NCI-H1105 (cell line): ENCODE measurements at regions not wholly inside any gene's neighbourhood (a gene's known extent, or its start where the extent isn't known, plus 50 kb on each side); places are given as distances from the start of the nearest gene placed in this dataset.
"Not testable (repeated sequence)": the region's sequence is repeated elsewhere in the genome, so short reads cannot be mapped to it uniquely, and the experiment has no call there.

Experiments used
- DNase-seq: peaks from one replicate; lab custom pipeline; 2025; lab: John Stamatoyannopoulos, UW

- DNase-seq, result no peak
Observed at GRCh38 chr9:115668521-115668920, 485.1 kb upstream of the PAPPA start.

DNA sequence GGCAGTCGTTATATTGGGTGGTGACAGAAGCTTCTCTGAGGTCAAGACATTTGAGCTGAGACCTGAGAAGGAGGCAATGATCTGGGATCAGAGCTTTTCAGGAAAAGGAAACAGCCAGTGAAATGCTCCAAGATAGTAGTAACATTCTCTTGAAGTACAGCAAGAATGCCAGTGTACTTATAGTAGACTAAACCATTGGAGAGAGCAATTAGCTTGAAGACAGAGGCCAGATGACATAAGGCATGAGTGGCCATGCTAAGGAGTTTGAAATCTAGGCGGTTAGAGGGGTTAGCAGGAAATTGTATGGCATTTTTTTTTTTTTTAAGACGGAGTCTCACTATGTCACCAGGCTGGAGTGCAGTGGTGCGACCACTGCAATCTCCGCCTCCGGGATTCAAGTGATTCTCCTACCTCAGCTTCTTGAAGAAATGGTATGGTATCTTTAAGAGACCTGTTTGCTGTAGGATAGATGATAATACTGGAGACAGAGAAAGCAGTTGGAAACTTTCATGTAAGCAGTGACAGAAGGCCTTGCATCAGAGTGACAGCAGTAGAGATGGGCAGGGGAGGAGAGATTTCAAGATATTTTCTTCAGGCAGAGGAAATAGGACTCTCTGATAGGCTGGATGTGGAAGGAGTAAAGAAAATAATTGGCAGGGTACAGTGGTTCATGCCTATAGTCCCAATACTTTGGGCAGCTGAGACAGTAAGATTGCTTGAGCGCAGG lies 482.2 kb upstream of the PAPPA start:
- no peak for DNase-seq

- DNase-seq, result no peak
Observed at GRCh38 chr9:115671963-115672305, 481.7 kb upstream of the PAPPA start.

DNA sequence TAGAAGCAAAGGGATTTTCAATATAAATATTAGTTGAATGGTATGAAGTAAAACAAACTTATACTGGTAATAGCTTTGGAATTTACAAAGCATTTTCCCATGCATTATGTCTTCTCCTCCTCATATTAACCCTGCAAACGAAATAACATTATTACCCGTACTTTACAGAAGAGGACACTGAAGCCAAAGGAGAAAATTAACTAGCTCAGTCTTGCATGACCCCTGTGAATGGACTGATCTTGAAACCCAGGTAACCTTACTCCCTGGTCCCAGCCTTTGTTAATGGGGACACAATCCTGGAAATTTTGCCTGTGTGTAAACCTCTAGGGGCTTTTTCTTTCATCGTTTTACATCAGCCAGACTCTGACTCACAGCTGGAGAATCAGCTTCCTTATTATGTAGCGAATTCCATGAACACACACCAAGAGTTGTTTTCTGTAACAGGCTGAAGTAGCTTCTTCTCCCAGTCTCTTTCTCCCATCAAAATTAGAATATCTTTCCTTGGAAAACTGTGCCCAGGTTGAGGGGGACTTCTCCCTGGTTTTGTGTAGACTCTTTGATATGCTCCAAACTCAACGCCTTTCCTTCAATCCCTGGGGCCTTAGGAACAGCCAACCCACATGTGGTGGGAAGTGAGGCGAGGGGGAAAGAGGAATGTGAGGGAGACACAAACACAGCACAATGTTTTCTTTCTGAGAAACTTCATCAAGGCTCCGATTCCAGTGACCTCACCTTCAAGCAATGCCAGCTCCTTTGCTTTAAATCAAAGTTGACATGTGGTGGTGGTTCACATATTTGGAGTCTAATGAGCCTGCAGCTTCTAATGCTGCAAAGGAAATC lies 480.9 kb upstream of the PAPPA start:
- no peak for DNase-seq

- DNase-seq, result no peak
Observed at GRCh38 chr9:115673599-115673998, 480.0 kb upstream of the PAPPA start.

- no peak for DNase-seq
Observed at GRCh38 chr9:115674091-115674490, 479.5 kb upstream of the PAPPA start.

DNA sequence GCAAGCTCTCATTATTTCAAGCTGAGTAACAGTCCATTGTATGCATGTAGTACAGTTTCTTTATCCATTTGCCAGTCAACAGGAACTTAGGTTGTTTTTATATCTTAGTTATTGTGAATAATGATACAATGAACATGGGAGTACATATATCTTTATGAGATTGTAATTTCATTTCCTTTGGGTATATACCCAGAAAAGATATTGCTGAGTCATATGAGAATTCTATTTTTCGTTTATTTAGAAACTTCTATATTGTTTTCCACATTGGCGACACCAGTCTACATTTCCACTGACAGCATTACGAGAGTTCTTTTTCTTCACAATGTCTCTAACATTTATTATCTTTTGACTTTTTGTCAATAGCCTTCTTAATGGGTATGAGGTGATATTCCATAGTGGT lies 477.8 kb upstream of the PAPPA start:
- DNase-seq, result no peak

GRCh38 chr9:115680231-115680630 lies 473.4 kb upstream of the PAPPA start:
- DNase-seq, result no peak

DNA sequence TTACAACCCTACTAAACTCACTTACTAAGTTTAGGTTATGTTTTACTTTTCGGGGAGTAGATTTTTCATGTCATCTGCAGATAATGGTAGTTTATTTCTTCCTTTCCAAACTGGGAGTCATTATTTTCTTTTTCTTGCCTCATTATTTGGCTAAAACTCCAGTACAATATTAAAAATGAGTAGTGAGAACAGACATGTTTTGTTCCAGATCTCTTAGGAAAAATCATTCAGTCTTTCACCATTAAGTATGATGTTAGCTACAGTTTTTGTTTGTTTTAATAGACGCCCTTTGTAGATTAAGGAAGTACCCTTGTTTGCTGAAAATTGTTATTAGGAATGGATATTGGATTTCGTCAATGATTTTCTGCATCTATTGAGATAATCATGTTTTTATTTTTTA lies 472.0 kb upstream of the PAPPA start:
- DNase-seq, result no peak

- no peak for DNase-seq
Observed at GRCh38 chr9:115686069-115686468, 467.5 kb upstream of the PAPPA start.

DNA sequence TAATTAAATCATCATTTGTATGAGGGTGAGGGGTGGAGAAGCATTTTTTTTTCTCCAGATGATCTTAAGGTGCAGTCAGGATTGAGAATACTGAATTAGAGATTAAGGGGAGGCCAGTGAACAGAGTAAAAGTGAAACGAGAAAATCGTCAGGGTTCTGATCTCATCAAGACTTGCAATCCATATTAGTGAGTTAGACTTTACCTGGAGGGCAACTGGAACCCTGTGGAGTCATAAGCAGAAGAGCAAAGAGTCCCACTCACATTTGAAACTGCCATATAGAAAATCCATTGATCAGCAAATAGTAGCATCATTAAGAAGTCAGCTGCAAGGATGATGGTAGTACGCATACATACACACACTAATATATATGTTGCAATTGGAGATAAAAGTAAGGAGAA lies 466.2 kb upstream of the PAPPA start:
- DNase-seq, result no peak

DNA sequence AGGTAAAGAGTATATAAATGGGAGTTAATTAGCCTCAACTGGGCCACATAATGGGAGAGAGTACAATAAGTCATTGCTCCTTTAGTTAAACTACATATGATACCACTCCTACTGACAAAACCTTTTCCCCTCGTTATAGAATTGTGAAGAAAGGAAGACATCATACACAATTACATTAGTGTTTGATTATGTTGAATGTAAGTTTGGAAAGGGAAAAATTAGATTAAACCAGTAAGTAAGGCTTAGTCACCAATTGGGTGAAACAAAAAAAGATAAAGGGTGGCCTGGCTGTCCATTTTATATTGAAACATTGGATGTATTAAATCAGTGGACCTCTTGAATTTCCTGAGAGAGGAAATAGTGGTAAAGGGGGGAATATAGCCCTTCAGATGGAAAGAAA lies 464.3 kb upstream of the PAPPA start:
- DNase-seq, result no peak

DNA sequence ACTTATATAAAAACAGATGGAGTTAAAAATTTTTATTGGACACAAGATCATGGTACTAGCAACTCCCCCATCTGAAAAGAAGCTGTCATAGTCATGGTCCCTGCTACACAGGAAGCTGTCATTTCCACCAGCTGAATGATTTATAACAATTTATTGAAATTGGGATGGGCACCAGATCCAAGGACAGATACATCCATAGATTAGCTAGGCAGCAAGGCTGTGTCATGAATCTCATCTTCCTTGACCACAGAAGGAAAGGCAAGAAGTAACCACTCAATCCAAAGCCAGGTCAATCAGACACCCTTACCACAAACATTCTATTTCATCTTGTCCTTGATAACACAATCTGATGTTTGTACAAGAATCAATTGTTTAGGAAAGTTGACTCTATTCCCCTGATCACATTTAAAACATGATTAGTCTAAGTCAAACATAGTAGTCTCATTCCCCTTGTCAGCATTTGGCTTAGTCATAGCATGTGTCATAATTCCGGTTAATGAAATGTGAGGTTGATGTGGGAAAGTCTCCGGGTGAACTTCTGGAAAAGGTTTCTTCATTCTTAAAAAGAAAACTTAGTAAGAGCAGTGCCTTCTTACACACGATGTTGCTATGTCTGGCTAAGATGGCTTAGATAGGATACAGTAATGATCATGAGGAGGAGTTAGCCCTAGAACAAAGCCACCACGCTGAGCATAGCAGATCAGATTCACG lies 462.6 kb upstream of the PAPPA start:
- no peak for DNase-seq

DNA sequence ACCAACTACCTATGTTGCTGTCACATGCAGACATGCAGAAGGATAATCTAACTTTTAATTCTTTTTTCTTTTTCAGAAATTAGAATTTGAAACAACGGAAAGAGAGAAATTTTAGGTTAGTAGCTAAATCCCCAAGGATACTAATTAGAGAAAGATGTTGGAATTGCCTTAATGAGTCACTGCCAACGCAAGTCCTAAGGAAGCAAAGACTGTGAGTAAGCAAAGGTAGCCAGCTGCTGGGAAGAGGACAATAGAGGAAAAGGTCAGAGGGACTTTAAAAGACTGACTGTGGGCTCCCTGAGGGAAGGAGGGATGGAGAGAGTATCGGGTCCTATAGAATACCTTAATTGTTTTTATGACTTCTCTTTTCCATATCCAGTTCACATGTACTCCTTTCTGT lies 461.9 kb upstream of the PAPPA start:
- DNase-seq, result no peak

GRCh38 chr9:115692868-115693267 lies 460.7 kb upstream of the PAPPA start:
- DNase-seq, result not testable (repeated sequence)

DNA sequence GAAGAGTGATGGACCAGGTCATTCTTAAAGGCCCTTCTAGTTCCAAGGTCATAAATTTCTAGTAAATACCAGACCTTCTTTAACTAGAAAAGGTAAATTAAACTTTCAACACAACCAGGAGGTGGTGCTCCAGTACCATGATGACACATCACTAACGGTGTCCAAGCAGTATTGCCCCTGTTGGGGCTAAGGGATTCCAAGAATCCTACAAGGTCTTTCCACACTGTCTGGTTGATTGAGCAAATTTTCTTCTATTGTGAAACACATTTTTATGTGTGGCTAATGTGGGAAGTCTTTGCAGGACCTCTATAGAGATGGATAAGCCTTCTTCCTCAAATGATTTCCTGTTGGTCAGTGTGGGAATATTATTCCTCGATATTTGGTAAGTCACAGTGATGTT lies 459.6 kb upstream of the PAPPA start:
- no peak for DNase-seq

DNA sequence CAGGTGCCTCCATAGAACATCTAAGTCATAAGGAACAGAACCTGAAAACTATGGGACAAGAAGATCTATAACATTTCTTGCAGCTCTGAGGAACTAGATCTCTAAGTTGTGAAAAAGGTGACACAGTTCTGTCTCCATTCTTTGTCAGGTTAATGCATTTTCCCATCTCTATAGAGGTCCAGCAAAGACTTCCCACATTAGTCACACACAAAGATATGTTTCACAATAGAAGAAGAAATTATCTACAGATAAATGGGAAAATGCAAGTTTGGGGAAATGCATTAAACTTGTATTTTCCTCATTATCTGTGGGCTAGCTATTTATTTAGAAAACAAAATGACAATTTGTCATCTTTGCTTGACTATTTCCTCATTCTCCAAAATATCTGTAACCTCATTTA lies 458.6 kb upstream of the PAPPA start:
- DNase-seq, result no peak

DNA sequence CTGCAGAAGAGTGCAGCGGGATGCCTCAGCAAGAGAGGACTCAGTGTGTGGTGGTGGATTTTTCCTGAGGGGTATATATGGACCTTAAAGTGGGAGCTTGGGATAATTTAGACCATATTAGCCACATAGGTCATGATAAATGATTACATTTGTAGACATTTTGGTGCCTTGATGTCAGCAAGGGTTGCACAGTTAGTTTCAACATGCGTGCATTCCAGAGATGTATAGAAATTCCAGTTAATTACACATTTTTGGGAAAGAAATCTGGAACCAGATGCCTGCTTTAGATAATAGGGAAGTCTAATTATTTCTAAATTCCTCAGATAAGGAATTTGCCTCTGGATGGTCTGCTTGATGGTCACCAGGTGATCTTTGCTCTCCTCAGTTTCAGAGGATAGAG lies 440.6 kb upstream of the PAPPA start:
- no peak for DNase-seq

DNA sequence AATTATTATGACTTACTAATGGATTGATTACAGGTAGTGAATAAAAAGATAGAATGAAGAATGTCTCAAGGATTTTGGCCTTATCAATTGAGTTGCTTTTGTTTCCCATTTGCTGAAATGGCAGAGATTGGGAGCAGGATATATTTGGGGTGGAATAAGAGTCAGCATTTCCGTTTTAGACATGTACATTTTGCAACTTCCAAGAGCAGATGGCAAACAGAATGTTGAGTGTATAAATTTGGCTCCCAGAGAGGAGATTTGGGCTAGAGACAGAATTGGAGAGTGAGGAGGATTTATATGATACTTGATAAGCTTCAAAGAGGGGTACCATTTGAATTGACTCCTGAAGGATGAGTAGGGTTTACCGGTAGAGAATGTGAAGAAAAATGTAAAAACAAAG lies 437.9 kb upstream of the PAPPA start:
- no peak for DNase-seq

DNA sequence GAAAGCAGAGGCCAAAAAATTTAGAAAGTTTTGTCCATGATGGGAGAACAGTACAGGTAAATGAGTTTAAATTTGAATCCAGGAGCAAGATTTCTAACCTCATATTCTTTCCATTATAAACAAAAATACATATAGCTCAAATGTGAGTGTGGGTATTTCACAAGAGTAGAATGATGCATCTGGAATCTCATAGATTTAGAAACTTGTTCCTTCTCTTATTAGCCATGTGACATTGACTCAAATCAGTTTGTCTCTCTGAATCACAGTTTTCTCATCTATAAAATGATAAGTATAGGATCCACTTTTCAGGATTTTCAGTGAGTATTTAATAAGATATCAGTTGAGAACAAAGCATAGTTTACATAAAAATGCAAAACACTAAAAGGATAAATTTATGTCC lies 436.3 kb upstream of the PAPPA start:
- no peak for DNase-seq

DNA sequence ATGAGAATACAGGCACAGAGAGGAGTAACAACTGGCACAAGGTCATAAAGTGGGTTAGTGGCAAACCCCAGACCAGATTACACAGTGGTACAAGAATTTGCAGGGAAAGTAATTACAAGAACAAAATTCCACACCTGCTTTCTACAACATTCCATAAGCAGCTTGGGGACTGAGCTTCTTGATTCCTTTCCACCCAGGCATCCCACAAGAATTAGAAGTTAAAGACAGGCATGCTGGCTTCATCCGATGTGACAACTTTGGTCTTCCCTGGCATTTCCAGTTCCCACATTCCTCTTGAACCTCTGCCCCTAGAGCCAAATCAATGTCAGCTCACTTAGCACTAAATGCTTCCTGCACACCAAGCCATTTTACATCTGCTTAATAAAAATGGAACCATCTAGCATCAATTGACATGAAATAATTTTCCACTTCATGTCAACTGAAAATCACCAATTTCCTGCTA lies 435.8 kb upstream of the PAPPA start:
- DNase-seq, result no peak

GRCh38 chr9:115730396-115730795 lies 423.2 kb upstream of the PAPPA start:
- DNase-seq, result no peak

DNA sequence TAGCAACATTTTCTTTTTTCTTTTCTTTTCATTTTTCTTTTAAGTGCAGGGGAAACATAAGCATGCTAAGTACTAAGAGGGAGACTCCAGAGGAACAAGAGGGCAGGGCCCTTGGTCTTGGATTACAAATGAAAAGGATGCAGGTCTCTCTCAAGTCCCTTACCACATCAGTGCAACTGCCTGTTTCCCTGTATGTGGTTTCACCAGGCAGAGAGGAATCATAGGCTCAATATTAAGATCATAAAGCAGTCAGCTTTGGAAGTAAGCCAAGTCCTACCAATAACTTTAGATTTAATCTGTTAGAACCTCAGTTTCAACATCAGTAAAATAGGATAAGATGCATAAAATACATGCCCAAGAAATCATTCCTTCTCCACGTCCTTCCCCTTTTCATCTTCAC lies 422.7 kb upstream of the PAPPA start:
- DNase-seq, result no peak
